ENCODE measurements at regions not wholly inside any gene's neighbourhood (a gene's known extent, or its start where the extent isn't known, plus 50 kb on each side); places are given as distances from the start of the nearest gene placed in this dataset.

DNA sequence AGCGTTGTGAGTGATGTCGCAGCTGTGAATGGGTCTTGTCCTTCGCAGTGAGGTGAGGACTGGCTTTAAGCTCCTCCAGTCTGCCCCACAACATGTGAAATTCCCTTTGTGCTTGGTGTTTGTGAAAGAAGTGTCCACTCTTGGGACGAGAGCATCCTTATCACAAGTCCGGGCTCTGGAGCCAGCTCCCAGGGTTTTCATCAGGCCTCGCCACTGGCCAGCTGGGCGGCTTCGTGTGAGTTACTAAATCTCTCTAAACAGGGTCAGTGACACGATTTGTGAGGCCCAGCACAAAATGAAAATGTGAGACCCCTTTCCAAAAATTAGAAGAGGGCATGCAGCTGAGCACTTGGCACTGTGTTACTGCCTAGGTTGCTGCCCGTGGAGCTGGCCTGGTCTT is 115.9 kb downstream of the VAPA start:
- no peak for TF ChIP-seq SUZ12 (IDR thresholded peaks at IDR 0.05; ENCODE audit: extremely low read depth, insufficient read depth, insufficient read length)
- no peak for TF ChIP-seq ZNF274 (IDR thresholded peaks at IDR 0.05; ENCODE audit: low read depth, low read length)
